CD14-positive monocyte (primary cell): ENCODE measurements at regions not wholly inside any gene's neighbourhood (a gene's known extent, or its start where the extent isn't known, plus 50 kb on each side); places are given as distances from the start of the nearest gene placed in this dataset.

ENCODE experiments used
- DNase-seq, 3 donors: peaks; one replicate each; pipeline ENCODE4 v3.0.0-alpha.2; 2011 to 2022
- H2AFZ ChIP-seq: 2 replicates; pipeline ENCODE4 v1.6.0; 2012; ENCODE audit warnings: mild to moderate bottlenecking, low read depth, low read length, inconsistent platforms; ENCODE audit not compliant: insufficient read depth, poor library complexity, severe bottlenecking
- H3K27ac ChIP-seq, 2 donors: 1 replicate in 1 of 2; 2 replicates in 1 of 2; pipeline ENCODE4 v1.5.1; 2012 to 2013; ENCODE audit warnings: low read length in 2 of 2, control low read depth in 1 of 2, inconsistent platforms in 1 of 2, low read depth in 1 of 2, mild to moderate bottlenecking in 1 of 2
- H3K27me3 ChIP-seq, 2 donors: one replicate each; pipeline versions ENCODE4 v1.6.0 to v1.6.1; 2011 to 2013; ENCODE audit warnings: low read length in 2 of 2; ENCODE audit not compliant: control insufficient read depth in 2 of 2, insufficient read depth in 2 of 2
- H3K36me3 ChIP-seq, 2 donors: replicated peaks in 1 of 2; 1 replicate in 1 of 2; 2 replicates in 1 of 2; pipeline versions ENCODE4 v1.5.1 to v1.6.1; 2012 to 2013; ENCODE audit warnings: low read length in 2 of 2, control low read depth in 1 of 2, inconsistent platforms in 1 of 2, mild to moderate bottlenecking in 1 of 2; ENCODE audit not compliant: insufficient read depth in 2 of 2, control insufficient read depth in 1 of 2
- H3K4me1 ChIP-seq, 2 donors: 1 replicate in 1 of 2; 2 replicates in 1 of 2; pipeline versions ENCODE4 v1.5.1 to v1.6.1; 2012 to 2013; ENCODE audit warnings: low read length in 2 of 2, control low read depth in 1 of 2, inconsistent platforms in 1 of 2, mild to moderate bottlenecking in 1 of 2, moderate library complexity in 1 of 2; ENCODE audit not compliant: insufficient read depth in 2 of 2, control insufficient read depth in 1 of 2
- H3K4me2 ChIP-seq: replicated peaks from 2 replicates; pipeline ENCODE3; 2012; ENCODE audit warnings: low read length, moderate library complexity, mild to moderate bottlenecking; ENCODE audit not compliant: poor library complexity, severe bottlenecking; ENCODE audit errors: extremely low read depth
- H3K4me3 ChIP-seq, 3 experiments: fragments of 200-600 bp in 1 of 3; sonication (generic) in 1 of 3; replicated peaks in 1 of 3; 1 replicate in 2 of 3; 2 replicates in 1 of 3; pipeline ENCODE4 v1.5.1; 2011 to 2013; ENCODE audit warnings: low read length in 3 of 3, mild to moderate bottlenecking in 3 of 3, control low read depth in 2 of 3, low read depth in 2 of 3, inconsistent platforms in 1 of 3, moderate library complexity in 1 of 3
- H3K79me2 ChIP-seq: 2 replicates; pipeline ENCODE4 v1.6.0; 2012; ENCODE audit warnings: mild to moderate bottlenecking, control low read depth, inconsistent platforms, low read length, moderate library complexity; ENCODE audit not compliant: insufficient read depth
- H3K9ac ChIP-seq: 2 replicates; pipeline ENCODE4 v1.6.0; 2017; ENCODE audit warnings: low read length, mild to moderate bottlenecking; ENCODE audit not compliant: insufficient read depth, poor library complexity, severe bottlenecking
- H3K9me3 ChIP-seq, 2 donors: replicated peaks in 1 of 2; 1 replicate in 1 of 2; 2 replicates in 1 of 2; pipeline versions ENCODE4 v1.5.1 to v1.6.1; 2012 to 2013; ENCODE audit warnings: low read length in 2 of 2, control low read depth in 1 of 2; ENCODE audit not compliant: control insufficient read depth in 1 of 2, insufficient read depth in 1 of 2
- H4K20me1 ChIP-seq: 2 replicates; pipeline ENCODE4 v1.6.0; 2012; ENCODE audit warnings: mild to moderate bottlenecking, low read length, control low read depth, moderate library complexity; ENCODE audit not compliant: insufficient read depth
- H3K27ac Mint-ChIP-seq, 7 donors: one replicate each; pipeline ENCODE4 v1.8.0; 2020; ENCODE audit warnings: mild to moderate bottlenecking in 7 of 7, mixed read lengths in 7 of 7, moderate library complexity in 6 of 7, inconsistent platforms in 2 of 7
- H3K27me3 Mint-ChIP-seq, 3 donors: one replicate each; pipeline ENCODE4 v1.8.0; 2021 to 2022; ENCODE audit warnings: low read depth in 3 of 3, mild to moderate bottlenecking in 3 of 3, mixed read lengths in 3 of 3, moderate library complexity in 3 of 3, inconsistent platforms in 1 of 3
- H3K36me3 Mint-ChIP-seq, 2 donors: one replicate each; pipeline ENCODE4 v1.8.0; 2020; ENCODE audit warnings: mixed read lengths in 2 of 2, inconsistent platforms in 1 of 2, mild to moderate bottlenecking in 1 of 2
- H3K4me1 Mint-ChIP-seq: one replicate; pipeline ENCODE4 v1.8.0; 2020; ENCODE audit warnings: mild to moderate bottlenecking, mixed read lengths
- H3K4me3 Mint-ChIP-seq, 2 donors: one replicate each; pipeline ENCODE4 v1.8.0; 2020; ENCODE audit warnings: mild to moderate bottlenecking in 2 of 2, mixed read lengths in 2 of 2, moderate library complexity in 1 of 2
- H3K9me3 Mint-ChIP-seq, 7 donors: one replicate each; pipeline ENCODE4 v1.8.0; 2020 to 2022; ENCODE audit warnings: mixed read lengths in 7 of 7, mild to moderate bottlenecking in 6 of 7, moderate library complexity in 6 of 7, inconsistent platforms in 2 of 7
- CTCF ChIP-seq: fragments of 200-600 bp; IDR thresholded peaks from one replicate; pipeline ENCODE4 v1.8.0; 2022; ENCODE audit warnings: antibody characterized with exemption, mild to moderate bottlenecking
- WGBS: methylation state at CpG from one replicate; pipeline ENCODE4 v1.1.5; 2013; ENCODE audit warnings: missing lambda C conversion rate; ENCODE audit not compliant: insufficient coverage; 5-methylcytosine and 5-hydroxymethylcytosine counted together
- intact Hi-C, 2 donors: fragments of 100-400 bp; cut with micrococcal nuclease; formaldehyde crosslinking; loops; one replicate each; pipeline versions ENCODE4 v1.15.0 to v1.15.1; 2023

- peaks cover 0 to 2% (median 0%) of the 10 kb centered on the region in 7 donors for H3K9me3 Mint-ChIP-seq
- Histone ChIP-seq H3K27me3 (no peaks in the 10 kb centered on the region), H3K79me2 (no peaks in the 10 kb centered on the region), H3K36me3 (no peaks in the 10 kb centered on the region), H3K27ac (no peak overlapping the region), H3K4me3 (no peak overlapping the region), H3K9me3 (no peaks in the 10 kb centered on the region), H2AFZ (no peak overlapping the region), H3K4me1 (no peaks in the 10 kb centered on the region), H3K4me2 (no peak overlapping the region), H3K9ac (no peak overlapping the region), H4K20me1 (no peaks in the 10 kb centered on the region)
- intact Hi-C loops: no loop called here
- no peak for DNase-seq
- H3K4me1 Mint-ChIP-seq: no peaks in the 10 kb centered on the region
- H3K27me3 Mint-ChIP-seq: peaks cover 0 to 1% (median 0%) of the 10 kb centered on the region in 3 donors
- H3K27ac Mint-ChIP-seq: no peak overlapping the region
- no peaks in the 10 kb centered on the region for H3K36me3 Mint-ChIP-seq
- no peak for TF ChIP-seq CTCF
- no peak overlapping the region for H3K4me3 Mint-ChIP-seq
- WGBS: no CpG with 5 or more reads among the region's 5 CpGs
Observed at GRCh38 chr11:82089426-82089825, 644.2 kb downstream of the FAM181B start.

- no peak overlapping the region for H3K27ac Mint-ChIP-seq
- Histone ChIP-seq H3K9me3 (no peaks in the 10 kb centered on the region), H3K4me1 (no peaks in the 10 kb centered on the region), H3K36me3 (no peaks in the 10 kb centered on the region), H3K4me2 (no peak overlapping the region), H2AFZ (no peak overlapping the region), H3K9ac (no peak overlapping the region), H3K79me2 (no peaks in the 10 kb centered on the region), H3K4me3 (no peak overlapping the region), H3K27me3 (no peaks in the 10 kb centered on the region), H3K27ac (no peak overlapping the region), H4K20me1 (no peaks in the 10 kb centered on the region)
- no peak for DNase-seq
- intact Hi-C loops: no loop called here
- no peaks in the 10 kb centered on the region for H3K4me1 Mint-ChIP-seq
- H3K9me3 Mint-ChIP-seq: peaks cover 0 to 2% (median 0%) of the 10 kb centered on the region in 7 donors
- WGBS: 89% methylated on average over 2 of the region's 4 CpGs
- no peaks in the 10 kb centered on the region for H3K36me3 Mint-ChIP-seq
- TF ChIP-seq CTCF: no peak
- peaks cover 1% of the 10 kb centered on the region in 3 donors for H3K27me3 Mint-ChIP-seq
- no peak overlapping the region for H3K4me3 Mint-ChIP-seq
Observed at GRCh38 chr11:82085493-82085892, 648.2 kb downstream of the FAM181B start.
